ENCODE measurements at regions not wholly inside any gene's neighbourhood (a gene's known extent, or its start where the extent isn't known, plus 50 kb on each side); places are given as distances from the start of the nearest gene placed in this dataset.

DNA sequence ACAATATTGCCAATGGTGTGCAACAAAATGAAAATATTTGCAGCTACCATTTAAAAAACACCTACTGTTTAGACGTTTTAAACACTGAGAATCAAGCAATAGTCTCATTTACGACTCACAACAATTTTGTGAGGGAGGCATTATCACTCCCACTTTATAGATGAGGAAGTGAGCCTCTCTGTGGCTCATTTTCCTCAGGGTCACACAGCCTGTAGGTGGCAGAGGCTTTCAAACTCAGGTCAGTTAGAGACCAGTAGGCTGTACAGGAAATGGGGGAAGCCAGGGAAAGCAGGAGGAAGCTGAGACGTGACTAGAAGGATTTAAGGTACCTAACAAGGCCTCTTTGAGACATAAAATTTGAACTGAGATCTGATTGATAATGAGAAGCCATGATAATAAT is 95.0 kb upstream of the ZNF521 start:
- TF ChIP-seq EZH2 (IDR thresholded peaks at IDR 0.05; ENCODE audit: borderline replicate concordance, insufficient read depth, low read depth, low read length, poor library complexity, severe bottlenecking): no peak
- TF ChIP-seq, protein P1, sequence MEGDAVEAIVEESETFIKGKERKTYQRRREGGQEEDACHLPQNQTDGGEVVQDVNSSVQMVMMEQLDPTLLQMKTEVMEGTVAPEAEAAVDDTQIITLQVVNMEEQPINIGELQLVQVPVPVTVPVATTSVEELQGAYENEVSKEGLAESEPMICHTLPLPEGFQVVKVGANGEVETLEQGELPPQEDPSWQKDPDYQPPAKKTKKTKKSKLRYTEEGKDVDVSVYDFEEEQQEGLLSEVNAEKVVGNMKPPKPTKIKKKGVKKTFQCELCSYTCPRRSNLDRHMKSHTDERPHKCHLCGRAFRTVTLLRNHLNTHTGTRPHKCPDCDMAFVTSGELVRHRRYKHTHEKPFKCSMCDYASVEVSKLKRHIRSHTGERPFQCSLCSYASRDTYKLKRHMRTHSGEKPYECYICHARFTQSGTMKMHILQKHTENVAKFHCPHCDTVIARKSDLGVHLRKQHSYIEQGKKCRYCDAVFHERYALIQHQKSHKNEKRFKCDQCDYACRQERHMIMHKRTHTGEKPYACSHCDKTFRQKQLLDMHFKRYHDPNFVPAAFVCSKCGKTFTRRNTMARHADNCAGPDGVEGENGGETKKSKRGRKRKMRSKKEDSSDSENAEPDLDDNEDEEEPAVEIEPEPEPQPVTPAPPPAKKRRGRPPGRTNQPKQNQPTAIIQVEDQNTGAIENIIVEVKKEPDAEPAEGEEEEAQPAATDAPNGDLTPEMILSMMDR (IDR thresholded peaks at IDR 0.05): no peak

All from B cell (primary cell).